ENCODE measurements at regions not wholly inside any gene's neighbourhood (a gene's known extent, or its start where the extent isn't known, plus 50 kb on each side); places are given as distances from the start of the nearest gene placed in this dataset.
"Not testable (repeated sequence)": the region's sequence is repeated elsewhere in the genome, so short reads cannot be mapped to it uniquely, and the experiment has no call there.

- H3K27me3 ChIP-seq (ENCODE audit: control insufficient read depth, insufficient read depth, low read length), result no peaks in the 10 kb centered on the region
- ChIA-PET POLR2A (no interaction called here), CTCF (interaction anchor here (0.6 to 2.4 kb wide), 3 partner anchors 10 to 303 kb away, joined by 3 to 8 read pairs (median 6); no protein-coding TSS in a partner anchor)
- DNase-seq (ENCODE audit: low read depth), result no peak
- H3K36me3 ChIP-seq (ENCODE audit: control insufficient read depth, insufficient read depth, low read length), result no peaks in the 10 kb centered on the region
- TF ChIP-seq, protein P1, sequence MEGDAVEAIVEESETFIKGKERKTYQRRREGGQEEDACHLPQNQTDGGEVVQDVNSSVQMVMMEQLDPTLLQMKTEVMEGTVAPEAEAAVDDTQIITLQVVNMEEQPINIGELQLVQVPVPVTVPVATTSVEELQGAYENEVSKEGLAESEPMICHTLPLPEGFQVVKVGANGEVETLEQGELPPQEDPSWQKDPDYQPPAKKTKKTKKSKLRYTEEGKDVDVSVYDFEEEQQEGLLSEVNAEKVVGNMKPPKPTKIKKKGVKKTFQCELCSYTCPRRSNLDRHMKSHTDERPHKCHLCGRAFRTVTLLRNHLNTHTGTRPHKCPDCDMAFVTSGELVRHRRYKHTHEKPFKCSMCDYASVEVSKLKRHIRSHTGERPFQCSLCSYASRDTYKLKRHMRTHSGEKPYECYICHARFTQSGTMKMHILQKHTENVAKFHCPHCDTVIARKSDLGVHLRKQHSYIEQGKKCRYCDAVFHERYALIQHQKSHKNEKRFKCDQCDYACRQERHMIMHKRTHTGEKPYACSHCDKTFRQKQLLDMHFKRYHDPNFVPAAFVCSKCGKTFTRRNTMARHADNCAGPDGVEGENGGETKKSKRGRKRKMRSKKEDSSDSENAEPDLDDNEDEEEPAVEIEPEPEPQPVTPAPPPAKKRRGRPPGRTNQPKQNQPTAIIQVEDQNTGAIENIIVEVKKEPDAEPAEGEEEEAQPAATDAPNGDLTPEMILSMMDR (IDR thresholded peaks at IDR 0.05; ENCODE audit: insufficient read depth, low read depth, low read length), result no peak
- H3K4me3 ChIP-seq (ENCODE audit: low read depth, low read length), result no peak overlapping the region
Observed at GRCh38 chr11:12585861-12586260, 88.4 kb upstream of the TEAD1 start.

DNA sequence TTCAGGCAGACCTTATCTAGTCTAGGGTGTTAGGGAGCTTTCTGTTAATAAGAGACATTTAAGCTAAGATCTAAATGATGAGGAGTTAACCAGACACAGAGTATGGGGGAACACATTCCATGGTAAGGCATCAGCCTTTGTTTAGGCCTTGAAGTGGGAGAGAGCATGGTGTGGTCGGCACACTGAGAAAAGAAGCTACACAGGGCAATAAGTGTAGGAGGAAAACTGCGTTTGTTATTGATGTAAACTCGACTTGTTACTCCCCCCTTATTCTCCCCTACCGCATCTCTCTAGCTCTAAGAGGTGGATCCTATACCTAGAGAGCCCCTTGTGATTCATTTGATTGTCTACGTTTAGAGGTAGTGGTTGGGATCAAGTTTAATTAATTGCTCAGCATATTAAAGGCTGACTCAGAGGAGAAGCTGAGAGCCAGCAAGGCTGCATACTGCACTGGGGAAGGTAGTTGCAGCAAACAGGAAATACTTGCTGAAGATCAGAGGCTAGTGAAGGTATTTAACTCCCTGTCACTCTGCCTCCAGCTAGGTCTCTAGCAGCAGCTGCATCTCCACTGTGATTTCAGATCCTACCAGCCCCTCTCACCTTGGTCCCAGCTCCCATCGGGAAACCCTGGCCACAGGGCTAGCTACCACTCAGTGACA is 86.8 kb upstream of the TEAD1 start:
- Histone ChIP-seq H3K27me3 (ENCODE audit: control insufficient read depth, insufficient read depth, low read length) (no peaks in the 10 kb centered on the region), H3K36me3 (ENCODE audit: control insufficient read depth, insufficient read depth, low read length) (no peaks in the 10 kb centered on the region), H3K4me3 (ENCODE audit: low read depth, low read length) (no peak overlapping the region)
- ChIA-PET CTCF (interaction anchor here (0.7 to 2.4 kb wide), 3 partner anchors 12 to 26 kb away, joined by 3 to 8 read pairs (median 4); no protein-coding TSS in a partner anchor), POLR2A (no interaction called here)
- TF ChIP-seq, protein P1 (IDR thresholded peaks at IDR 0.05; ENCODE audit: insufficient read depth, low read depth, low read length), result no peak
- peak; percentile 38 for DNase-seq (ENCODE audit: low read depth)

GRCh38 chr11:12591706-12592105 is 82.5 kb upstream of the TEAD1 start:
- no peaks in the 10 kb centered on the region for H3K36me3 ChIP-seq (ENCODE audit: control insufficient read depth, insufficient read depth, low read length)
- ChIA-PET CTCF (interaction anchor here (1.1 kb wide), 2 partner anchors 10 to 11 kb away, joined by 3 to 4 read pairs; no protein-coding TSS in a partner anchor), POLR2A (no interaction called here)
- TF ChIP-seq, protein P1 (IDR thresholded peaks at IDR 0.05; ENCODE audit: insufficient read depth, low read depth, low read length), result no peak
- no peak for DNase-seq (ENCODE audit: low read depth)
- H3K4me3 ChIP-seq (ENCODE audit: low read depth, low read length), result no peak overlapping the region
- no peaks in the 10 kb centered on the region for H3K27me3 ChIP-seq (ENCODE audit: control insufficient read depth, insufficient read depth, low read length)

GRCh38 chr11:12592283-12592682 is 81.9 kb upstream of the TEAD1 start:
- TF ChIP-seq, protein P1 (IDR thresholded peaks at IDR 0.05; ENCODE audit: insufficient read depth, low read depth, low read length), result no peak
- H3K36me3 ChIP-seq (ENCODE audit: control insufficient read depth, insufficient read depth, low read length), result no peaks in the 10 kb centered on the region
- ChIA-PET CTCF (interaction anchor here (1.1 kb wide), 2 partner anchors 10 to 11 kb away, joined by 3 to 4 read pairs; no protein-coding TSS in a partner anchor), POLR2A (no interaction called here)
- H3K4me3 ChIP-seq (ENCODE audit: low read depth, low read length), result no peak overlapping the region
- no peaks in the 10 kb centered on the region for H3K27me3 ChIP-seq (ENCODE audit: control insufficient read depth, insufficient read depth, low read length)
- no peak for DNase-seq (ENCODE audit: low read depth)

GRCh38 chr11:12595089-12595847 is 79.0 kb upstream of the TEAD1 start:
- POLR2A ChIA-PET; DNase-seq (ENCODE audit: low read depth); CTCF ChIA-PET; H3K27me3 ChIP-seq (ENCODE audit: control insufficient read depth, insufficient read depth, low read length); H3K36me3 ChIP-seq (ENCODE audit: control insufficient read depth, insufficient read depth, low read length); H3K4me3 ChIP-seq (ENCODE audit: low read depth, low read length): not testable (repeated sequence)

Measured in BJ (cell line).